ENCODE measurements at regions not wholly inside any gene's neighbourhood (a gene's known extent, or its start where the extent isn't known, plus 50 kb on each side); places are given as distances from the start of the nearest gene placed in this dataset.
A peak's percentile ranks its signal among the peaks of the same experiment; 100 is the strongest.
"Not testable (repeated sequence)": the region's sequence is repeated elsewhere in the genome, so short reads cannot be mapped to it uniquely, and the experiment has no call there.

DNA sequence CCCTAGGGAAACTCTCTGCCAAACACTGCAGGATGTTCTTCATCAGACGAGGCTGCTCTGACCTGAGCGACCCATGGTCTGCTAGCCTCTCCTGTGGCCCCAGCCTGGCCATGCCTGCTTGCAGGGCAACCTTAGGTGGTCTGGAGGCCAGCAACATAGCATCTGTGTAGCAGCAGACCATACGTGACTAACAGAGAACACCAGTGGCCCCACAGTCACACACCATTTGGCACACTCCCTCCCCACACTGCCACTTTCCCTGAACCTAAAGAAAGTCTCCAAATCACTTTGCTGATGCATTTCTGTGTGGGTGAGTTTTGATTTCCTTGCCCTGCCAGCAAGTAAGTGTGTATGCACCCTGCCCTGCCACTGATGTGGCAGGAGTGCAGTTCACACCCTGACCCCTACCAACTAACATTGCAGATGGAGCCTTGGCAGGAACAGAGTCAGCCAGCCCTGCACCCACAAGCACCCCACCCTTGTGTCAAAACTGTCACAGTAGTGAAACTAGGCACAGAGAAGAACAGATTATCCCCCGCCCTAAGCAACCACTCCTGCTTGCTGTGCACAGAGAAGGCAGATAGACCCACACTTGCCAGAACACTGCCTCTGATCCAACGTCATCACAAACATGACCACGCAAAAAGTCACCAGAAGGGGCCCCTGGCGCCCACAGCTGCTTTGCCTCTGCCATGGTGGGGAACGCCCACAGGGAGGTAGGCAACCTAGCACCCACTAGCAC is 249.1 kb downstream of the SPIN4 start:
- H3K4me3 ChIP-seq (ENCODE audit: low read length): no peak overlapping the region
- H3K9ac ChIP-seq (ENCODE audit: low read length): no peak overlapping the region
- no peaks in the 10 kb centered on the region for H3K36me3 ChIP-seq (ENCODE audit: control insufficient read depth, insufficient read depth, low read length, severe bottlenecking)
- no peaks in the 10 kb centered on the region for H3K4me1 ChIP-seq (ENCODE audit: control insufficient read depth, insufficient read depth, low read length)
- H3K27me3 ChIP-seq (replicated peaks; ENCODE audit: control insufficient read depth, insufficient read depth, low read length): no peaks in the 10 kb centered on the region
- H3K9me3 ChIP-seq (ENCODE audit: control insufficient read depth, low read length): peaks cover 5% of the 10 kb centered on the region
- no peak for DNase-seq (ENCODE audit: low read depth)

DNA sequence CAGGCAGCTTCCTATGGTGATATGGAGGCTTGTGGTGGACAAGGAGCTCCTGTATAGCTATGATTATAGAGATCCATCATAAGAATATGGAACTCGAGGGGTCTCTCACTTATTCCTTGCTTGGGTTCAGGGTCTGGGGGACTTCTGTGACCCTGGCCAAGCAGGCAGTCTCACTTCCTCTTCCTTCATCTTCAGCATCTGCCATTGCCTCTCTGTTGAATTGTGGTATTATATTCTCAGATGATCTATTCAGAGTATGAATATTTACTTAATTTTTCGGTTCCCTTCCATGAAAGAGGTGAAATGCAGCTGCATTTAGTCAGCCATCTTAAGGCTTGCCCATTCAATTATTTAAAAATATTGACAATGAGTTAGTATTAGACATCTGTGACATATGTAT is 292.9 kb downstream of the SPIN4 start:
- H3K36me3 ChIP-seq (ENCODE audit: control insufficient read depth, insufficient read depth, low read length, severe bottlenecking): no peaks in the 10 kb centered on the region
- H3K27me3 ChIP-seq (replicated peaks; ENCODE audit: control insufficient read depth, insufficient read depth, low read length): no peaks in the 10 kb centered on the region
- no peak overlapping the region for H3K4me3 ChIP-seq (ENCODE audit: low read length)
- H3K4me1 ChIP-seq (ENCODE audit: control insufficient read depth, insufficient read depth, low read length): no peaks in the 10 kb centered on the region
- peaks cover 3% of the 10 kb centered on the region for H3K9me3 ChIP-seq (ENCODE audit: control insufficient read depth, low read length)
- no peak for DNase-seq (ENCODE audit: low read depth)
- H3K9ac ChIP-seq (ENCODE audit: low read length): no peak overlapping the region

GRCh38 chrX:63050225-63050624 is 300.9 kb downstream of the SPIN4 start:
- DNase-seq (ENCODE audit: low read depth): no peak
- no peaks in the 10 kb centered on the region for H3K27me3 ChIP-seq (replicated peaks; ENCODE audit: control insufficient read depth, insufficient read depth, low read length)

GRCh38 chrX:63032811-63033210 is 318.3 kb downstream of the SPIN4 start:
- DNase-seq (ENCODE audit: low read depth): no peak
- H3K4me1 ChIP-seq (ENCODE audit: control insufficient read depth, insufficient read depth, low read length): no peaks in the 10 kb centered on the region
- H3K27me3 ChIP-seq (replicated peaks; ENCODE audit: control insufficient read depth, insufficient read depth, low read length): no peaks in the 10 kb centered on the region
- H3K36me3 ChIP-seq (ENCODE audit: control insufficient read depth, insufficient read depth, low read length, severe bottlenecking): no peaks in the 10 kb centered on the region
- H3K9ac ChIP-seq (ENCODE audit: low read length): no peak overlapping the region
- H3K4me3 ChIP-seq (ENCODE audit: low read length): no peak overlapping the region
- H3K9me3 ChIP-seq (ENCODE audit: control insufficient read depth, low read length): no peaks in the 10 kb centered on the region

More at GRCh38 chrX:63050225-63050624, 300.9 kb downstream of the SPIN4 start:
- H3K9me3 ChIP-seq (ENCODE audit: control insufficient read depth, low read length): no peaks in the 10 kb centered on the region
- no peaks in the 10 kb centered on the region for H3K36me3 ChIP-seq (ENCODE audit: control insufficient read depth, insufficient read depth, low read length, severe bottlenecking)
- H3K4me3 ChIP-seq (ENCODE audit: low read length): no peak overlapping the region
- no peaks in the 10 kb centered on the region for H3K4me1 ChIP-seq (ENCODE audit: control insufficient read depth, insufficient read depth, low read length)
- no peak overlapping the region for H3K9ac ChIP-seq (ENCODE audit: low read length)

GRCh38 chrX:63013549-63013948 is 337.6 kb downstream of the SPIN4 start:
- no peak for DNase-seq (ENCODE audit: low read depth)
- no peak overlapping the region for H3K9ac ChIP-seq (ENCODE audit: low read length)
- H3K27me3 ChIP-seq (replicated peaks; ENCODE audit: control insufficient read depth, insufficient read depth, low read length): peaks cover 6% of the 10 kb centered on the region
- H3K36me3 ChIP-seq (ENCODE audit: control insufficient read depth, insufficient read depth, low read length, severe bottlenecking): no peaks in the 10 kb centered on the region
- H3K9me3 ChIP-seq (ENCODE audit: control insufficient read depth, low read length): peaks cover 8% of the 10 kb centered on the region
- H3K4me3 ChIP-seq (ENCODE audit: low read length): no peak overlapping the region
- no peaks in the 10 kb centered on the region for H3K4me1 ChIP-seq (ENCODE audit: control insufficient read depth, insufficient read depth, low read length)

DNA sequence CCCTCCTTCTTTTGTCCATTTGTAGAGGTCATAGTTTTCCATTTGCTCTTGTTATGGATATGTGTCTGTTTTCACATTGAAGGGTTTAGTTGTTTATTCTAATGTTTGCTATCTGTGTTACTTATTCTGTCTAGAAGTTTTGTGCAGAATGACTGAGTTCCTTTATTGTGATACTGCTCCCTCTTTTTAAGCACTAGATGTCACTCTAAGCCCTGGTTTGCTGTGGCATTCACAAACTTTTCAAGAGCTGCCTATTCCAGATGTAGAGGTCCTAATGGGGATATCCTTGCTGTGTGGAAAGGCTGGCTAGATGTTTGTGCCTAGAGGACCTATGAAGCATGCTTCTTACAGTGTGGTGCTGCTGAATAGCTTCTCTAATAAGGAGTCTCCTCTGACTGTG is 338.6 kb downstream of the SPIN4 start:
- H3K4me1 ChIP-seq (ENCODE audit: control insufficient read depth, insufficient read depth, low read length): no peaks in the 10 kb centered on the region
- no peak overlapping the region for H3K4me3 ChIP-seq (ENCODE audit: low read length)
- peak; percentile 2 for DNase-seq (ENCODE audit: low read depth)
- no peaks in the 10 kb centered on the region for H3K36me3 ChIP-seq (ENCODE audit: control insufficient read depth, insufficient read depth, low read length, severe bottlenecking)
- peaks cover 8% of the 10 kb centered on the region for H3K9me3 ChIP-seq (ENCODE audit: control insufficient read depth, low read length)
- H3K9ac ChIP-seq (ENCODE audit: low read length): no peak overlapping the region
- peaks cover 6% of the 10 kb centered on the region for H3K27me3 ChIP-seq (replicated peaks; ENCODE audit: control insufficient read depth, insufficient read depth, low read length)

GRCh38 chrX:63000196-63000595 is 350.9 kb downstream of the SPIN4 start:
- not testable (repeated sequence) for H3K9ac ChIP-seq (ENCODE audit: low read length); H3K4me3 ChIP-seq (ENCODE audit: low read length); H3K36me3 ChIP-seq (ENCODE audit: control insufficient read depth, insufficient read depth, low read length, severe bottlenecking); DNase-seq (ENCODE audit: low read depth); H3K27me3 ChIP-seq (replicated peaks; ENCODE audit: control insufficient read depth, insufficient read depth, low read length); H3K4me1 ChIP-seq (ENCODE audit: control insufficient read depth, insufficient read depth, low read length)
- peaks cover 19% of the 10 kb centered on the region for H3K9me3 ChIP-seq (ENCODE audit: control insufficient read depth, low read length)

All from adipocyte (in vitro differentiated cells).